NCI-H2227 treated with DMSO at 0.1 percent for 48 hours (cell line): ENCODE measurements at regions not wholly inside any gene's neighbourhood (a gene's known extent, or its start where the extent isn't known, plus 50 kb on each side); places are given as distances from the start of the nearest gene placed in this dataset.

Source experiments
- DNase-seq: peaks from one replicate; lab custom pipeline; 2025; lab: John Stamatoyannopoulos, UW

DNA sequence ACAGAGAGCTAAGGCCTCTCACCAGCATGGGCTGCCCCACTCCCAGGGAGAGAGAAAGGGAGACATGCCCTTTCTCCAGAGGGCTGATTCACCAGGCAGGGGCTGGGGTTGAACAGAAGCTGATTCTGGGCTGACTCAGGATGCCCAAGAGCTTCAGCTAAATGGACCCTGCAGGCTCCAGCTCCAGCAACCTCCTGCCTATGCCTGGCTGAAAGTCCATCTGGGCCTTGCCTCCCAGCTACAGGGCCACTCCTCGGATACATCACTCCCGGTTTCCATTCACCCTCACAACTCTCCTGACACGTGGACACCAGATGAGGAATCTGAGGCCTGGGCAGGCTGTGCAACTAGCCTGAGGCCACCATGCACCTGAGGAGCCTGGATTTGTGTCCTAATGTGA lies 215.5 kb downstream of the BUD13 start:
- DNase-seq, result no peak

DNA sequence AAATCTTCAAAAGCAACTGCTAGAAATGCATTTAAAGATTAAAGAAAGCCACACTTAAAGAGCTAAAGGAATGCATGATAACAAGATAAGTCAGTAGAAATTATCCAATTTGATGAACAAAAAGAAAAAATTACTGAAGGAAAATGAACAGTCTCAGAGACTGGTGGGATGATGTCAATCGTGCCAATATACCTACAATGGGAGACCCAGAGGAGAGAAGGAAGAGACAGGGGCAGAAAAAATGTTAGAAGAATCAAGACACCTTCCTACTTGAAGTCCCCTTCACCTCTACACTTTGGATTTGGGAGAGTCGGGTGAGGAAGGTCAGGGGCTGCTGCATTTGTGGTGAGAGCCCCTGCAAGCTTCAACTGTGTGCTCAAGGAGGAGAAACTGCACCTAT lies 216.3 kb downstream of the BUD13 start:
- no peak for DNase-seq

DNA sequence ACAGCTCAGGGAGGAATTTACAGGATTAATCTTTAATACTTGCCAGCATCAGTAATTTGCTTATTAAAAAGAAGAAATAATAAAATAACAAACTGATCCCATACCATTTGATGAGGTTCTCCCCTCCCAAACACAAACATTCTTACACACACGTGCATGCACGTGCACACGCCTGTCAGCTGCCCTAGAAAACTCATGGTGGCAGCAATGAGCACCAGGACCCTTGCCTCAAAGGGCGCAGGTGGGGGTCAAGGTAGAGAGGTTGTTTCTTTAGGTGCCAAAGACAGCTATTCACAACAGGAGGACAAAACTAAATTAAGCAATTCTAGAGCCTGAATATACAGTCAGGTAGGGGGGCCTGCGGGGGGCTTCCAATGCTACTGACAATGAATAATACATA lies 219.3 kb downstream of the BUD13 start:
- no peak for DNase-seq

DNA sequence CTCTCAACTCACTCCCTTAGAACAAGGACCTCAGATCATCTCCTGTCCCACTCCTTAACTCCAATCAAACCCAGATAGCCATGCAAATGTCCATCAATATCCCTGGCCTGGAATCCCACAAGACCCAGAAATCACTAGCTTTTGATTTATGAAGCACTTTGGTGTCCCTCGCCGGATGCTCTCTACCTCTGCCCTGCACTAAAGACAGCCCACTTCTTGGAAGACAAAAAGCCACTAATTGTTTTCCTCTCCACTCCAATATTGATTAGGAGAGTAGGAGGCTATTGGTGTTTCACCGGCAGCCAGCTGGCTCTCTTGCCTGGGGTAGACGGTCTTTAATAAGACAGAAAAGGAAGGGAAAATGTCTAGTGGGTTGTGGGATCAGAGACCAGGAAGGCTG lies 221.2 kb downstream of the BUD13 start:
- DNase-seq, result no peak

DNA sequence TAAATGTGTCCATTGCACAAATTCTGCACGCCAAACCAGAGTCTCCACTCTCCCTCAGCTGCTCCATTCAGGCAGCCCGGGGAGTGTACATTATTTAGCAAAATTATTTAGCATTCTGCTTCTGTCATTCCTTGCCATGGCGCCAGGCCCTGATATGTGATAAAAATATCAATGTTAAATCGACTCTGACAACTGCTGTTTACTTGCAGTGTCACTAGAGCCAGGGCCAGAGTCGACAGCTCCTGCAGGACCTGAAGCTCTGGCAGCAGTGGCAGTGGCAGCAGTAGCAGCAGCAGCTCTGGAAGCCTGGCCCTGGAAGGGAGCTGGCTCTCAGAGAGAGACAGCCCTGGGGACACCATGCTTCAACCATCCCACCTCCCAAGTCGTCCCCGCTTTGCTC lies 224.5 kb downstream of the BUD13 start:
- no peak for DNase-seq

DNA sequence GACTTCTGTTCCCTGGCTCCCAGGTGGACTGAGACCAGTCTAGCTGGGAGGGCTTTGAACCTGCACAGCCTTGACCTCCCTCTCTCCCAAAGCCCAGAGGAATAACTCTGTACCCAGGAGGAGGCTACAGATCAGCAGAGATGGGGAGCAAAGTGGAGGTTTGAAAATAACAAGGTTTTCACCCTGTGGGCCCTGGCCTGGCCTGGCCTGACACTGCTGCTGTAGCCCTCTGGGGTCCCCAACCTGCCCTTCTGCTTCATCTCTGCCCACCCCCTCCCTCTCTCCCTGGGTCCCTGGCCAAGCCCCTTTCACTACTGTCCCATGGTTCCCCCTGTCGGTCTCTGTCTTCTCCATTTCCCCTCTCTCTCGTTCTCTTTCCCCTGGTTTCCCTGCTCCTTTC lies 225.2 kb downstream of the BUD13 start:
- DNase-seq, result no peak

DNA sequence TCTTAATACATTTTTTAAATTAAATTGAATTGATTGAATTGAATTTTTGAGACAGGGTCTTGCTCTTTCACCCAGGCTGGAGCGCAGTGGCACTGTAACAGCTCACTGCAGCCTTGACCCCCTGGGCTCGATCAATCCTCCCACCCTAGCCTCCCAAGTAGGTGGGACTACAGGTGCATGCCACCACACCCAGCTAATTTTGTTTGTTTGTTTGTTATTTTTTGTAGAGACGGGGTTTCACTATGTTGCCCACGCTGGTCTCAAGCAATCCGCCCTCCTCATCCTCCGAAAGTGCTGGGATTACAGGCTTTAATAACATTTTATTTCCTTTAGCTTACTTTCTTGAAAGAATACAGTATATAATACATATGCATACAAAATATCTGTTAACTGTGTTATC lies 226.9 kb downstream of the BUD13 start:
- DNase-seq, result no peak

DNA sequence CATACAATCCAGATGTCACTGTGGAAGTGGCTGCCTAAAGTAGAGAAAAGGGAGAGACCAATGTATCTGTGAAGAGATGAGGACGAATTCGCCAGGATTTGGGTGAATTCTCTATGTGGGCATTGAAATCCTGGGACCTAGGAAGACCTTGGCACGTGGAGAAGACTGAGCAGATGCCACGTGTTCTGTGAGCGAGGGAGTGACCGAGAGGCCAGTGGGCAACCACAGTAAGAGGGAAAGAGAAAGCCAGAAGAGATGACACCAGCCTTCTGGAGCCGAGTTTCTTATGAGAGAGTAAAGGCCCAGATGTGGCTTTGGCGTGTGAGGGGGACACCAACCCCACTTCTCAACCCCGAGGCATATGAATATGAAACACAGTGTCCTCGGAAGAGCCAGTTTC lies 228.1 kb downstream of the BUD13 start:
- DNase-seq, result no peak

DNA sequence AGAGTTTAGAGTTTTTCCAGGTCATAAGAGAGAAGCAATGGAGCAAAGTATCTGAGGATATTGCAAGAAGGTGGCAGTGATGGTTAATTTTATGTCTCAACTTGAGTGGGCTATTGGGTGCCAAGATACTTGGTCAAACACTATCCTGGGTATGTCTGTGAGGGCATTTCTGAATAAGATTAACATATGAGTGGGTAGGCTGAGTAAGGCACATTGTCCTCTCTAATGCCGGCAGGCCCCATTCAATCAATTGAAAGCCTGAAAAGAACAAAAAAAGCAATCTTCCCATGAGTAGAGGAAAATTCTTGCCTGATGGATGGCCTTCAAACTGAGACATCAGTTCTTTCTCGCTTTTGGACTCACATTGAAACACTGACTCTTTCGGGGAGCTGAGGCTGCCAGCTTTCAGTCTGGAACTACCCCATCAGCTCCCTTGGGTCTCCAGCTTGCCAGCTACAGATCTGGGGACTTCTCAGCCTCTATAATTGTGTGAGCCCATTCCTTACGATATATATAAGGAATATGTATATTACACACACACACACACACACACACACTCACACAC lies 228.8 kb downstream of the BUD13 start:
- DNase-seq, result no peak

DNA sequence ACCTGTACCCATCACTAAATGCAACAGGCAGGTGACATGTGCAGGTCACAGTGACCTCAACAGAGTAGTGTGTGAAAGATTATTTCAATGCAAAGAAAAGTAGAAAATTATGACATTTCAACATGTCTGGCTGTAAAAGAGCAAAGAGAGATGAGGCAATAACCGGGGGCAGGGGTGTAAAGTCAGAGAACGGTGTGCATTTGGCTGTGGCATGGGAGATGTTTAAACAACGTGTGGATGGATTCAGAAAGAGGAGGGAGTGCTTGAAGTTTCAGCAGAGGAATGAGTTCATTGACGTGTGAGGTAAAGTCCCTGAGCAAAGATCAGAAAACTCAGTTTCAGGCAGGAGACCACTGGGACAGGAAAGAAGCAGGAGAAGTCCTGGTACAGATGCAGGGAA lies 229.7 kb downstream of the BUD13 start:
- no peak for DNase-seq

DNA sequence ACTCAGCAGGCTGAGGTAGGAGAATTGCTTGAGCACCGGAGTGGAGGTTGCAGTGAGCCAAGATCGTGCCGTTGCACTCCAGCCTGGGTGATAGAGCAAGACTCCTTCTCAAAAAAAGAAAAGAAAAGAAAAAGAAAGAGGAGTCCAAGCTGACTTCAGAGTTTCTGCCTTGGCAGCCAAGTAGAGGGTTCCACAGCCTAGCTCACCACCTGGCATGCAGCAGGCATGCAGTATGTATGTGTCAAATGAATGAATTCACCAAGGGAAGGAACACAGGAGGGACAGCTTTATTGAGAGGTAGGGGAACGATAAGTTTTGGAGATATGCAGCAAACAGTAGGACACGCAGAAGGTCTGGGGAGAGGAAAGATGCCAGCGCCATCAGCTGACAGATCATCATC lies 230.4 kb downstream of the BUD13 start:
- DNase-seq, result no peak

DNA sequence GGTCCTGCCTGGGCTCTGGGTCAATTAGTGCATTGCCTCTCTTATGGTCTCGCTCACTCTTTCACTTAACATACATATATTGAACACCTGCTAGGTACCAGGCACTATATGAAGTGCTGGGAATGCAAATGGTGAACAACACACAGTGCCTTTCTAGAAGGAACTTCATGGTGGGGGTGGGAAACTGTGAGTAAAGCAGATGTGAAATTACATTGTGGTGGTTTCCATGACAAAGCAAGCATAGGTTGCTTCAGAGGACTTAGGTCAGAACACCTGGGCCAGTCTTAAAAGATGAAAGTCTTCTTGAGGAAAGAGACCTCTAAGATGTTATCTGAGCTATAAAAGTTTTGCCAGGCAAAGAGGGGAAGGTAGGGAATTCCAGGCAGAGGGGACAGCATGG lies 231.3 kb downstream of the BUD13 start:
- no peak for DNase-seq

DNA sequence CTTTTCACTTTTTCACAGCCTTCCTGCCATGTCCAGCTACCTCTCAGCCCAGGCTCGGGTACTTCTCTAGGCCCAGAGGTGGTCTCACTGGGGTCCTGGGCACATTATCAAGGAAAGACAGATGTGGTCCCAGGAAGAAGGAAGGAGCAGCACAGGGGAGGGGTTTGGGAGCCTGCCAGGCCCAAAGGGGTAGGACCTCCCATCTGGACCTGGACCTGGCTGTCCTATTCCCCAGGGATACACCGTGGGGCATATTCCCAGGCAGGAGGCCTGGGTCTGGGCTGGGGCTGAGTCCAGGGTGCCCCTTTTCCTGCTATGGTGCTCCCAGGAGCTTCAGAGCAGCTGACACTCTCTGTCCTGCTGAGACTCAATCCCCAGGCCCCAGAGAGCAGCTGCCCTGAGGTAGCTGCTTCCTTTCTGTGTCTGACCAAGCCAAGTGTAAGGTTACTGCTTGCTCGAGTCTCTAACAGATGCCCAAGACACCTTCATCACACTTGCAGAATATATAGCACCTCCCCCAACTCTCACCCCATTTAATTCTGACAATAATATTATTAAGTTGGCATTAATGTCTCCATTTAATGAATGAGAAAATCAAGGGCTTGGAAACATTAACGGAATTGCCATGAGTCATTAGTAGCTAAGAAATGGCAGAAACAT lies 232.0 kb downstream of the BUD13 start:
- no peak for DNase-seq

DNA sequence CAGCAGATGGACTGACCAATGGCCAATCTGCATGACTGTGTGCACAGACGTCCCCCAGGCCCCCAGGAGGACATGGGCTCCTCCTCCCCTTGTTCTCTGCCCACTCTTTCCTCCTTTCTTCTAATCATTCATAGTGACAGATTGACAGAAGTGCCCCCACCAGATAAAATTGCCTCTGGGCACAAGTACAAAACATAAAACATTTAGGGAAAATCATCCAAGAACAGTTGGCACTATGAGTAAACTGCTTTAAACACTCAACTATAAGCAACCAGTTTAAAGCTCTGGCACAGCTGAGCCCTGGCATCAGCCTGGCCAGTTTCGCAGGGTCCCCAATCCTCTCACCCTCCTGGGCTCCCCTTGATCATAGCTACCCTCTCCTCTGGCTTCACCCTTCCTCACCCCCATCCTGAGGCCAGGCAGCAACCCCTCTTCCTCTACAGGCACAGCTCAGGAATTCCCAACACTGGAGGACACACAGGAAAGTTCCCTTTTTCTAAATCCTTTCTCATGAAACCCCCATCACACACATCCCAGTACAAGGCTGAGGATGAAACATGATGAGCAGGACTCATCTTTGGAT lies 232.9 kb downstream of the BUD13 start:
- DNase-seq, result no peak

DNA sequence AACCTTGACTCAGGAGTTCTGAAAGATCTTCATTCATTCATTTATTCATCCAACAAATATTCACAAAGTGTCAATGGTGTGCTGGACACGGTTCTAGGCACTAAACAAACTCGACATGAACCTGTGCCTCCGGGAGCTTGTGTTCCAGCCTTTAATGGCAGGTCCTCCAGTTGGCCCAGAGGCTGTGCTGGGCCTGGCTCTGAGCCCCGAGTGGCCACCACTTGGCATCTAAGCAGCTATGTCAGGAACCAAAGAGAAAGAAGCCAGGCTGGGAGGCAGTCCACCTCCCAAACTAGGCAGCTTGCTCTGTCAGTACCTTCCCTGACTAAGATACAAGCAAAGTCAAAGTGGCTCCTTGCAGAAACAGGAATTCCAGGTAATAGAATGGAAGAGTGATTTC lies 233.6 kb downstream of the BUD13 start:
- no peak for DNase-seq

DNA sequence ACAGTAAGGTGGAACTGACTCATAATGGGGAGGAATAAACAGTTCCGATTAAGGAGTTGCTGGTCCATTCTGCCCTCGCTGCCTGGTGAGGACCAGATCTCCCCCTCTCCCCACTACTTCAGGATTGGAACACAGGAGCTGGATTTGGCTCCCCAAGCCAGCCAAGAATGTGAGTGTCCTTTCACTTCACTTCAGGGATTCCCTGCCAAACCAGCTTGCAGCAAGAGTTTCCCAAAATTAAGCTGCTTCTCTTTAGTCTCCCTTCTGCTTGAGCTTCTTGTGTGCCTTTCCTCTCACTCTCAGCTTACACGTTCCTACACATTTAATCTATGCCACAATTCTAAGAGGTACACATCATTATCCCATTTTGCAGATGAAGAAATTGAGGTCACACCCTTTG lies 234.1 kb downstream of the BUD13 start:
- DNase-seq, result no peak

DNA sequence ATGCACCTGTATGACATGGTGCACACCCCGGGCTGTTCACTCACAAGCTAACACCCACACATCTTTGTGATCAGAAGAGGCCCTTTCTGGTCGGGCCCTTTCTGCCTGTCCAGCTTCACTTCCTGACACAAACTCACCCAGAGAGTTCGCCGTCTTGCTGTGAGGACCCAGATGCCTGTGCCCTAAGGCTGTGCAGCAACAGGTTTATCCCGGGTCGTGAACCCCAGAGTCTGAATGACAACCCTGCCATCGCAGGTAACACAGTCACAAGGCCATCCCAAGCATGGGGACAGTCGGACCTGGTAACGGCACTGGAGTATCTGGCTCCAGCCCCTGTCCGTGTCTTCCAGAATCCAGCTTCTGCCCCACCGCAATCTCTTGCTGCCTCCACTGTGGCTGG lies 235.1 kb downstream of the BUD13 start:
- no peak for DNase-seq

DNA sequence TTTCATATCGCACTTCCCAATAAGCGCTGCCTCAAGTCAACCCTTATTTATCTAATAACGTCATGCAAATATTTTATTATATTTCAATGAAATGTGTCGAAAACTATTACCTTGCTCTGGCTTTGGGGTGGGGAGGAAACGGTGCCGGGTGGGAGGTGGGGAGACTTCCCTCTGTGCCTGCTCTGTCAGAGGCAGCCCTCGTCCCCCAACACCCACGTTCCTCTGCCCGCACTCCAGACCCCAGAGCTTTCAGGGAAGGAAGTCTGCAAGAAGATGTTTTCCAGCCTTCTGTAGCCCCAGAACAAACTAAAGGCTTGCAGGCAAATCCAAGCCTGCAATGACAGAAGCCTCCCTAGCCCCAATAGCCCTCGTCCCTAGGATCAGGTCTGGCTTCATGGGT lies 235.7 kb downstream of the BUD13 start:
- no peak for DNase-seq

DNA sequence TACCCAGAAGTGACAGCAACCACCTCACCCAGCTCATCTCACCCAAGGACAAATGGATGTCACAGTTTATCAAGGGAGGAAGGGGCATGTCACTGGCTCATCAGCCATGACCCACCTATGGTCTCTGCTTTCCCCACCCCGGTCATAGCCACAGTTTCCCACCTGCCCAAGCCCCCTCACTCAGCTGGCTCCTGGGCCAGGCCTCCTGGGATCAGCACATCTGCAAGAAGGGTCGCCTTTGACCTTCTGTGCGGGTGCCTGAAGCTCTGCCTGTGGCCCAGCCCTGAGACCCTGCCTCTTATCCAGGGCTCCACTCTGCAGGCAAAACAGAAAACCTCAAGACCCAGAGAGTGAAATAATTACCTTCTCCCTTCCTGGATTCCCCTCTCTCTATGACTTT lies 236.4 kb downstream of the BUD13 start:
- no peak for DNase-seq

DNA sequence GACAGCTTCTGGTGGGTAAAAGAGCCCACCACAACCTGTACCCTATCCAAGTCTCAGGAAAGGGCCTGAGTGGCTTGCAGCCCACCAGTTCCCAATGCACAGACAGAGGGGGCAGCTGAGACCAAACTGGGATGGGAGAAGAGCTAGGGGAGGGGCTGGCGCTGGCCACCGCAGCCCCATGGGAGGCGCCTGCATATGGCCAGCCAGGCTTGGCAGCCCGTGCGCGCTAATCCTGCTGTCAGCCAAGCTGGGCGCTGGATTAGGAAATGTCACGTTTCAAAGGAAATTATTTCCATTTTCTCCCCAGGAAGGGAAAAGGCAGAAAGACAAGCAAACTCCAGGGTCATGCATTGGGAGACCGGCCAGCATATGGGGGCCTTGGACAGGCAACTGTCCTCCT lies 236.8 kb downstream of the BUD13 start:
- DNase-seq, result no peak

DNA sequence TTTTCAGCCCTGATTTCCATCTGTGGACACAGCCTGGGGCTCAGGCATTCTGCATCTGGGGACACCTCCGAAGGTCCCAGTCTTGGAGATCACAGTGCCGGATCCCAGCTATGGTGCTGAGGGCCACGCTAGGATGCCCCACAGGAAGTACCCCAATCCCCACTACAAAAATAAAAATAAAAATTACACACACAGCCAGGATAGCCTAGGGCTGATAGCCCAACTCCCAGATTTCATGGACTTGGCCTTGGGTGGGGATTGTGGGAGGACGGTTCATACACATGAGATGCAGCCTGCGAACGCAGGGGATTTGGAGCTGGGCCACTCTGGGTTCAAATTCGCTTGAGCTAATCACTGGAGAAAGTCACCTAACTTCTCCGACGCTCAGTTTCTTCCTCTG lies 237.7 kb downstream of the BUD13 start:
- no peak for DNase-seq

DNA sequence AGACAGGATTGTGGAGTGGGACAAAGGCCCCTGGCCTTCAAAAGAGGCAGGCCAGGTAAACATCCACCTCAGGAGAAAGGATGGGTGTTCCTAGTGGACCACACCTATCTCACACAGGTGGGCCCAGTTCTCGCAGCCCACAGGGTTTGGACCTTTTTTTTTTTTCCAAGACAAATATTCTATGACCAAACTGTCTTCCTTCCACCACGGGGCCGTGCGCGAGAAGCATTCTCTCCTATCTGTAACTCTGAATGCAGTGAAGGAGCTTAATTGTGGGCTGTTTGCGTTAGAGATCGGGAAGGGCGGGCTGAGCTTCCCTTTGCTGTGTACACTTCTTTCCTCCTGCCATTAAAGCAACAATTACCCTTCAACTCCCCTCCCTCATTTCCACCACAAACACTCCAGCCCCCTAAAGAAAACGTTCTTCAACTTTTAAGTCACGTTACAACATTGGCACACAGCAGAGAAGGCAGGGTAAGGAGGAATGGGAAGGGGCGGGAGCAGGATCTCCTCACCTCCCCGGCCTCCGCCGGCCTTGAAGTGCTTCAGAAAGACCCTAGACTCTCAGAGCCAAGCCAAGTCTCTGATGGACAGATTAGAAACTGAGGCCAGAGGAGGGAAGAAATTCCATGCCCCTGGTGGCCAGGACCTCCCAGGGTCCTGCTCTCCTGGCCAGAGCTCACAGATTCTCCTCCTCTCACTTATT lies 238.4 kb downstream of the BUD13 start:
- peak; percentile 64 for DNase-seq

DNA sequence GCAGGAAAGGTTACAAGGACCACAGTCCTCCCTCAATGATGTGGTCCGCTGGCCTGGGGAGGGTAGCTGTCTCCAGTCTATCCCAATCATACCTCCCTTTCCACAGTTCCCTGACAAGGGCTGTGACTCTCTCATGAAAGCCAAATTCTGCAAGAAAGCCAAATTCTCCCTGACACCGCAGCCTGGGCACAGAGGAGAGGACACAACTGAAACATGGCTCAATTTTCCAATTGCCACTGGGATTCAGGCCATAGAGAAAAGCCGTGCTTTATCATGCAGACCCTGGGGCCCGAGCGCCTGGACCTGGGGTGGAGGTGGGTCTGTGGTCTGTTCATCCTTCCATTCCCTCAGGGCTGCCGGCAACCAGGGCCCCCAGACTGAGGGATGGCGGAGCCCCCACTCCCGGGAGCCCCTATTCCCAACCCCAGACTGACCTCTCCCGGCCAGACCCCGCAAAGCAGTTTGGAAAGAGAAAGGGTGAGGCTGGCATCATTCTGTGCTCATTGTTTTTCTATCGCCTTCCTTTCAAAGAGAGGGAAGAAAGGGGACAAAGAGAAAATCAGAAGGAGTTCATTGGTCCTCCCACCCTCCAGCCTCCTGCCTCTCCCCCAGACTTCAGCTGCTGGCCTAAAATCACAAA lies 239.5 kb downstream of the BUD13 start:
- DNase-seq, result no peak
